ENCODE measurements at regions not wholly inside any gene's neighbourhood (a gene's known extent, or its start where the extent isn't known, plus 50 kb on each side); places are given as distances from the start of the nearest gene placed in this dataset.
"Not testable (repeated sequence)": the region's sequence is repeated elsewhere in the genome, so short reads cannot be mapped to it uniquely, and the experiment has no call there.

DNA sequence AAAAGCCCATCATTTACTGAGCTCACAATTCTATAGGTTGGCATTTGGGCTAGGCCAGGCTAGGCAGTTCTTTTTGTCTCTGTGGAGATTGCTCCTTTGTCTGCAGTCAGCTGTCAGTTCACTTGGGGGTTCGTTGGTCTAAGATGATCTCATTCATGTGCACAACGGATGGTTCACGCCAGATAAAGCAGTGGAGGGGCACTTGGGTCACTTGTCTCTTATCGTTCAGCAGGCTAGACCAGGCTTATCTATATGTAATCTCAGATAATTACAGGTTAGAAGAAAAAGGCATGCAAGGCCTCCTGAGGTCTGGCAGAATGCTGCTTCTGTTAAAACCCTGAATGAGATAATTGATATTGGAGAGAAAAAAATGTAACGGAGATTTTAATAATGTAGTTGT, 119.0 kb upstream of the ATP2B1 start:
- Histone ChIP-seq H3K27me3 (ENCODE audit: insufficient read depth, low read length) (no peaks in the 10 kb centered on the region), H3K4me3 (ENCODE audit: low read depth, low read length) (no peak overlapping the region), H2AFZ (ENCODE audit: low read length, unreplicated experiment) (no peak overlapping the region), H3K36me3 (ENCODE audit: insufficient read depth, low read length) (no peaks in the 10 kb centered on the region), H3K4me1 (ENCODE audit: control insufficient read depth, insufficient read depth, low read length, unreplicated experiment) (peaks cover 13% of the 10 kb centered on the region), H3K79me2 (ENCODE audit: control insufficient read depth, insufficient read depth, low read length, unreplicated experiment) (no peaks in the 10 kb centered on the region), H3K27ac (ENCODE audit: low read depth, low read length) (no peak overlapping the region)

GRCh38 chr12:89826468-89826867, 117.8 kb upstream of the ATP2B1 start:
- H3K4me3 ChIP-seq (ENCODE audit: low read depth, low read length), result no peak overlapping the region
- no peaks in the 10 kb centered on the region for H3K36me3 ChIP-seq (ENCODE audit: insufficient read depth, low read length)
- H3K79me2 ChIP-seq (ENCODE audit: control insufficient read depth, insufficient read depth, low read length, unreplicated experiment), result no peaks in the 10 kb centered on the region
- no peaks in the 10 kb centered on the region for H3K27me3 ChIP-seq (ENCODE audit: insufficient read depth, low read length)
- no peak overlapping the region for H2AFZ ChIP-seq (ENCODE audit: low read length, unreplicated experiment)
- peaks cover 13% of the 10 kb centered on the region for H3K4me1 ChIP-seq (ENCODE audit: control insufficient read depth, insufficient read depth, low read length, unreplicated experiment)
- no peak overlapping the region for H3K27ac ChIP-seq (ENCODE audit: low read depth, low read length)

DNA sequence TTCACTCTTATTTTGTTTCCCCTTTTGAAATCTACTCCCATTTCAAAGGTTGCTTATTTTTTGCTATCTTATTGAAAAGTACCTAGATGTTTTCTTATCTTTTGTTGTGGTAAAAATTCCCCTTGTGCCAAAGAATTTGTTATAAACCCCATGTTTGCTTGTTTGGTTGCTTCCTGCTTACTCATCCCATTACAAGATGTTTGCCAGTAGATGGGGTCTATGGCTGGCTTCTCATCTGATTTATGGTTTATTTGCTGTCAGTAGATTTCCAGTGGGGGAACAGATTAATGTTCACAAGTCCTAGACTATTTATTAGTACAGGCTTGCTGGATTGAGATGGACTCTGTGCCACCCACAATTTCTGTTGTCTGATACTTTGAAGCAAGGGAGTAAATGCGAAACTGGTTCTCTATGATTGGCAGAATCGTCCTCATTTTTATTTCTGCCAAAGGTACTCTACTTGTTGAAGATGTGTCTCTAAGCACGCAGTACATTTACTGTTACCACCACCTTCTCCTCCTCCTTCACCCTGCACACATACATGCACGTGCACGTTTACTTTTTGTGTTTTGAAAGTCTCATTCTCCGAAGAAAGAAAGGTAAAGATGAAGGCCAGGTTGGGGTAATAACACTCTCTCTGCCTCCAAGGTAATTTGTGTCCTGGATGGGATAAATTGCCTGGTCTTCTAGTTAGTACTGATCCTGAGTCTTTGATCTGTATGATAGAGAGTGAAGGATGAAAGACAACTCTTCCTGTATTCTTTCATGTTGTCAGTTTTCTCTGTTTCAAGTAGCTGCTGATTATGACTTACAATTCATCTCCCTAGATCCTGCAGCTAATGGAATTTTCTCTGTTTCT, 117.2 kb upstream of the ATP2B1 start:
- peaks cover 13% of the 10 kb centered on the region for H3K4me1 ChIP-seq (ENCODE audit: control insufficient read depth, insufficient read depth, low read length, unreplicated experiment)
- H3K27ac ChIP-seq (ENCODE audit: low read depth, low read length), result no peak overlapping the region
- H2AFZ ChIP-seq (ENCODE audit: low read length, unreplicated experiment), result no peak overlapping the region
- no peaks in the 10 kb centered on the region for H3K27me3 ChIP-seq (ENCODE audit: insufficient read depth, low read length)
- peak overlapping the region; percentile 0; the same call in 1 of the 2 replicates for H3K4me3 ChIP-seq (ENCODE audit: low read depth, low read length)
- no peaks in the 10 kb centered on the region for H3K36me3 ChIP-seq (ENCODE audit: insufficient read depth, low read length)
- no peaks in the 10 kb centered on the region for H3K79me2 ChIP-seq (ENCODE audit: control insufficient read depth, insufficient read depth, low read length, unreplicated experiment)

DNA sequence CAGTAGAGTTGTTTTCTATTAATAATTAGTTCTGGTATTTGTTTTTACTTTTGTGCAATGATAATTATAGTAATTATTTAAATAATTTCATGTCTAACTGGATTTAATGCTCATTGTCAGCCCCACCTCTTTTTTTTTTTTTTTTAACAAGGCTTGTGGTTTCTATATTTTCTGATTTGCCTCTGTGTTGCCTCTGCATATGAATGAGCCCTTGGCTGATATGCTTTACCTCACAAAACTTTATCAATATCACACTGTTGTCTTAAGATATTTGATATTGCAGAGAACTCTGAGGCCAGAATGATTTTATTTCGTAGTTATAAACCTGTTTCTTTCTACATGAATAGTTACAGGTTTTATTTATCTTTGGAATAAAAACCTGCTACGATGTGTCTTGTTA, 116.2 kb upstream of the ATP2B1 start:
- Histone ChIP-seq H3K27me3 (ENCODE audit: insufficient read depth, low read length) (no peaks in the 10 kb centered on the region), H2AFZ (ENCODE audit: low read length, unreplicated experiment) (no peak overlapping the region), H3K4me1 (ENCODE audit: control insufficient read depth, insufficient read depth, low read length, unreplicated experiment) (peaks cover 13% of the 10 kb centered on the region), H3K36me3 (ENCODE audit: insufficient read depth, low read length) (no peaks in the 10 kb centered on the region), H3K27ac (ENCODE audit: low read depth, low read length) (no peak overlapping the region), H3K4me3 (ENCODE audit: low read depth, low read length) (no peak overlapping the region), H3K79me2 (ENCODE audit: control insufficient read depth, insufficient read depth, low read length, unreplicated experiment) (no peaks in the 10 kb centered on the region)

DNA sequence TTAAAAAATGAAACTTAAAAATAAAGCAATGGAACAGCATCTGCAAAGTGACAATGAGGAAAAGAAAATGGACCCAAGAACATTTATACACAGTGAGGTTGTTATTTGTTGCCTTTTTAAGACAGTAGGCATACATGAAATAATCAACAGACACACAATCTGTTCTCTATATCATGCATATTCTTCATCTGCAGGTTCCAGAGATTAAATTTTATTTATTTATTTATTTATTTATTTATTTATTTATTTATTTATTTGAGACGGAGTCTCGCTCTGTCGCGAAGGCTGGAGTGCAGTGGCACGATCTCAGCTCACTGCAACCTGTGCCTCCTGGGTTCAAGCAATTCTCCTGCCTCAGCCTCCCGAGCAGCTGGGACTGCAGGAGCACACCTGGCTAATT, 114.4 kb upstream of the ATP2B1 start:
- H3K27me3 ChIP-seq (ENCODE audit: insufficient read depth, low read length); H3K27ac ChIP-seq (ENCODE audit: low read depth, low read length); H3K79me2 ChIP-seq (ENCODE audit: control insufficient read depth, insufficient read depth, low read length, unreplicated experiment); H3K4me3 ChIP-seq (ENCODE audit: low read depth, low read length); H2AFZ ChIP-seq (ENCODE audit: low read length, unreplicated experiment); H3K36me3 ChIP-seq (ENCODE audit: insufficient read depth, low read length): not testable (repeated sequence)
- peaks cover 13% of the 10 kb centered on the region for H3K4me1 ChIP-seq (ENCODE audit: control insufficient read depth, insufficient read depth, low read length, unreplicated experiment)

- no peaks in the 10 kb centered on the region for H3K36me3 ChIP-seq (ENCODE audit: insufficient read depth, low read length)
- H3K27ac ChIP-seq (ENCODE audit: low read depth, low read length), result no peak overlapping the region
- H3K4me1 ChIP-seq (ENCODE audit: control insufficient read depth, insufficient read depth, low read length, unreplicated experiment), result peaks cover 13% of the 10 kb centered on the region
- no peaks in the 10 kb centered on the region for H3K79me2 ChIP-seq (ENCODE audit: control insufficient read depth, insufficient read depth, low read length, unreplicated experiment)
- H3K27me3 ChIP-seq (ENCODE audit: insufficient read depth, low read length), result no peaks in the 10 kb centered on the region
- H3K4me3 ChIP-seq (ENCODE audit: low read depth, low read length), result no peak overlapping the region
- no peak overlapping the region for H2AFZ ChIP-seq (ENCODE audit: low read length, unreplicated experiment)
Measured at GRCh38 chr12:89821896-89822295, 113.3 kb upstream of the ATP2B1 start.

- Histone ChIP-seq H3K27me3 (ENCODE audit: insufficient read depth, low read length) (no peaks in the 10 kb centered on the region), H2AFZ (ENCODE audit: low read length, unreplicated experiment) (no peak overlapping the region), H3K27ac (ENCODE audit: low read depth, low read length) (no peak overlapping the region), H3K79me2 (ENCODE audit: control insufficient read depth, insufficient read depth, low read length, unreplicated experiment) (no peaks in the 10 kb centered on the region), H3K36me3 (ENCODE audit: insufficient read depth, low read length) (no peaks in the 10 kb centered on the region), H3K4me3 (ENCODE audit: low read depth, low read length) (no peak overlapping the region), H3K4me1 (ENCODE audit: control insufficient read depth, insufficient read depth, low read length, unreplicated experiment) (no peaks in the 10 kb centered on the region)
Measured at GRCh38 chr12:89817501-89818226, 109.0 kb upstream of the ATP2B1 start.

DNA sequence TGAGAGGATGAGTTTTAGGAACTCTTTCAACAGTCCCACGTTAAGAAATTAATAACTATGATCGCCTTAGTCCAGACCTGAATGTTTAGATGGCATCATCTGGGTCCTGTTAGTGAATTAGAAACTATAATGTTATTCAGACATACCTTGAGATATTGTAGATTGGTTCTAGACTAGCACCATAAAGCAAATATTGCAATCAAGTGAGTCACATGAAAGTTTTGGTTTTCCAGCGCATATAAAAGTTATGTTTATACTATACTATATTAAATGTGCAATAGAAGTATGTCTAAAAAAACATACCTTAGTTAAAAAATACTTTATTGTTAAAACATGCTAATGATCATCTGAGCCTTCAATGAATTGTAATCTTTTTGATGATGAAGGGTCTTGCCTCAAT, 106.6 kb upstream of the ATP2B1 start:
- Histone ChIP-seq H3K4me1 (ENCODE audit: control insufficient read depth, insufficient read depth, low read length, unreplicated experiment) (no peaks in the 10 kb centered on the region), H3K79me2 (ENCODE audit: control insufficient read depth, insufficient read depth, low read length, unreplicated experiment) (no peaks in the 10 kb centered on the region), H3K36me3 (ENCODE audit: insufficient read depth, low read length) (no peaks in the 10 kb centered on the region), H3K4me3 (ENCODE audit: low read depth, low read length) (no peak overlapping the region), H3K27ac (ENCODE audit: low read depth, low read length) (no peak overlapping the region), H2AFZ (ENCODE audit: low read length, unreplicated experiment) (no peak overlapping the region), H3K27me3 (ENCODE audit: insufficient read depth, low read length) (no peaks in the 10 kb centered on the region)

GRCh38 chr12:89803412-89803811, 94.8 kb upstream of the ATP2B1 start:
- no peaks in the 10 kb centered on the region for H3K79me2 ChIP-seq (ENCODE audit: control insufficient read depth, insufficient read depth, low read length, unreplicated experiment)
- H3K4me3 ChIP-seq (ENCODE audit: low read depth, low read length), result no peak overlapping the region
- no peaks in the 10 kb centered on the region for H3K36me3 ChIP-seq (ENCODE audit: insufficient read depth, low read length)
- H3K4me1 ChIP-seq (ENCODE audit: control insufficient read depth, insufficient read depth, low read length, unreplicated experiment), result no peaks in the 10 kb centered on the region
- no peak overlapping the region for H3K27ac ChIP-seq (ENCODE audit: low read depth, low read length)
- H2AFZ ChIP-seq (ENCODE audit: low read length, unreplicated experiment), result no peak overlapping the region
- no peaks in the 10 kb centered on the region for H3K27me3 ChIP-seq (ENCODE audit: insufficient read depth, low read length)

GRCh38 chr12:89801284-89801683, 92.6 kb upstream of the ATP2B1 start:
- no peak overlapping the region for H3K27ac ChIP-seq (ENCODE audit: low read depth, low read length)
- no peaks in the 10 kb centered on the region for H3K27me3 ChIP-seq (ENCODE audit: insufficient read depth, low read length)
- no peaks in the 10 kb centered on the region for H3K4me1 ChIP-seq (ENCODE audit: control insufficient read depth, insufficient read depth, low read length, unreplicated experiment)
- H3K36me3 ChIP-seq (ENCODE audit: insufficient read depth, low read length), result no peaks in the 10 kb centered on the region
- no peaks in the 10 kb centered on the region for H3K79me2 ChIP-seq (ENCODE audit: control insufficient read depth, insufficient read depth, low read length, unreplicated experiment)
- no peak overlapping the region for H3K4me3 ChIP-seq (ENCODE audit: low read depth, low read length)
- H2AFZ ChIP-seq (ENCODE audit: low read length, unreplicated experiment), result no peak overlapping the region

DNA sequence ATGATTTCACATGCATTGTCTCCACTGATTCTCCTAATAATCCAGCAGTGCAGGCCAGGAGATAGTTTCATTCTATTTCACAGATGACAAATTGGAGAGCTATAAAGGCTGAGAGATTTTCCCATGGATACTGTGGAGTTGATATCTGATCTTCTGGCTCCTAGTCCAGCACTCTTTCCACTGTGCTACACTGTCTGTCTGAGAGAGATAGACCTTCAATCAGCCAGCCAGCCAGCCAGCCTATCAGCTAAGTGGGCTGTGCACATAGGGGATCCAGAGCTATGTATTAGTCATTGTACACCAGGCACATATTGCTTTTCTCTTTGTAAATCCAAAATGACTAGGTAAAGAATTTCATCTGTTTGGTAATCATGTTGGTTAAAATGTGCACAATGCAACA, 91.8 kb upstream of the ATP2B1 start:
- Histone ChIP-seq H3K36me3 (ENCODE audit: insufficient read depth, low read length) (no peaks in the 10 kb centered on the region), H3K4me1 (ENCODE audit: control insufficient read depth, insufficient read depth, low read length, unreplicated experiment) (no peaks in the 10 kb centered on the region), H2AFZ (ENCODE audit: low read length, unreplicated experiment) (no peak overlapping the region), H3K79me2 (ENCODE audit: control insufficient read depth, insufficient read depth, low read length, unreplicated experiment) (no peaks in the 10 kb centered on the region), H3K27ac (ENCODE audit: low read depth, low read length) (no peak overlapping the region), H3K27me3 (ENCODE audit: insufficient read depth, low read length) (no peaks in the 10 kb centered on the region), H3K4me3 (ENCODE audit: low read depth, low read length) (no peak overlapping the region)
